Karpas-422 (cell line): ENCODE measurements at regions not wholly inside any gene's neighbourhood (a gene's known extent, or its start where the extent isn't known, plus 50 kb on each side); places are given as distances from the start of the nearest gene placed in this dataset.

Source experiments
- DNase-seq: peaks from one replicate; pipeline ENCODE4 v3.0.0-alpha.2; 2015
- H2AFZ ChIP-seq: fragments of 200-600 bp; sonication (generic); 2 replicates; pipeline ENCODE4 v1.6.1; 2014; ENCODE audit warnings: antibody characterized with exemption, low read length, mixed read lengths
- H3K27ac ChIP-seq: fragments of 200-600 bp; sonication (generic); 2 replicates; pipeline ENCODE4 v1.5.1; 2014; ENCODE audit warnings: mild to moderate bottlenecking, low read length, moderate library complexity
- H3K27me3 ChIP-seq: fragments of 200-600 bp; sonication (generic); 2 replicates; pipeline ENCODE4 v1.6.1; 2014; ENCODE audit warnings: low read length, mixed read lengths
- H3K36me3 ChIP-seq: fragments of 200-600 bp; sonication (generic); 2 replicates; pipeline ENCODE4 v1.6.1; 2014; ENCODE audit warnings: low read length, mixed read lengths; ENCODE audit not compliant: insufficient read depth
- H3K4me1 ChIP-seq: fragments of 200-600 bp; sonication (generic); 2 replicates; pipeline ENCODE4 v1.6.1; 2014; ENCODE audit warnings: mild to moderate bottlenecking, low read length, mixed read lengths
- H3K4me2 ChIP-seq: fragments of 200-600 bp; sonication (generic); 2 replicates; pipeline ENCODE4 v1.6.1; 2014; ENCODE audit warnings: low read length, low read depth, mild to moderate bottlenecking; ENCODE audit not compliant: poor library complexity, severe bottlenecking
- H3K4me3 ChIP-seq: fragments of 200-600 bp; sonication (generic); 2 replicates; pipeline ENCODE4 v1.5.1; 2014; ENCODE audit warnings: mild to moderate bottlenecking, antibody characterized with exemption, low read length, mixed read lengths
- H3K79me2 ChIP-seq: fragments of 200-600 bp; sonication (generic); 2 replicates; pipeline ENCODE4 v1.6.1; 2014; ENCODE audit warnings: mild to moderate bottlenecking, low read length, mixed read lengths
- H3K9ac ChIP-seq: fragments of 200-600 bp; sonication (generic); 2 replicates; pipeline ENCODE4 v1.6.0; 2014; ENCODE audit warnings: low read length
- H3K9me2 ChIP-seq: fragments of 200-600 bp; sonication (generic), shearing (Covaris generic); replicated peaks from 2 replicates; pipeline ENCODE4 v1.6.0; 2014; ENCODE audit warnings: mild to moderate bottlenecking, low read length, moderate library complexity; ENCODE audit not compliant: insufficient read depth
- H3K9me3 ChIP-seq: fragments of 300-700, 200-600 bp; sonication (generic); 2 replicates; pipeline ENCODE4 v1.6.1; 2014; ENCODE audit warnings: low read length, mixed read lengths
- H4K20me1 ChIP-seq: fragments of 200-600 bp; sonication (generic); 2 replicates; pipeline ENCODE4 v1.6.1; 2014; ENCODE audit warnings: mild to moderate bottlenecking, antibody characterized with exemption, low read length, low read depth; ENCODE audit not compliant: insufficient read depth

GRCh38 chr10:55497893-55498499, 697.0 kb upstream of the PCDH15 start:
- peaks cover 39% of the 10 kb centered on the region for H3K9me3 ChIP-seq
- no peak overlapping the region for H3K4me3 ChIP-seq
- no peaks in the 10 kb centered on the region for H3K79me2 ChIP-seq
- no peaks in the 10 kb centered on the region for H3K27me3 ChIP-seq
- H3K9ac ChIP-seq, result no peak overlapping the region
- no peak overlapping the region for H3K27ac ChIP-seq
- no peak overlapping the region for H3K4me2 ChIP-seq
- no peaks in the 10 kb centered on the region for H3K36me3 ChIP-seq
- H3K9me2 ChIP-seq, result no peaks in the 10 kb centered on the region
- DNase-seq, result no peak
- no peak overlapping the region for H2AFZ ChIP-seq
- no peaks in the 10 kb centered on the region for H4K20me1 ChIP-seq
- H3K4me1 ChIP-seq, result no peaks in the 10 kb centered on the region

DNA sequence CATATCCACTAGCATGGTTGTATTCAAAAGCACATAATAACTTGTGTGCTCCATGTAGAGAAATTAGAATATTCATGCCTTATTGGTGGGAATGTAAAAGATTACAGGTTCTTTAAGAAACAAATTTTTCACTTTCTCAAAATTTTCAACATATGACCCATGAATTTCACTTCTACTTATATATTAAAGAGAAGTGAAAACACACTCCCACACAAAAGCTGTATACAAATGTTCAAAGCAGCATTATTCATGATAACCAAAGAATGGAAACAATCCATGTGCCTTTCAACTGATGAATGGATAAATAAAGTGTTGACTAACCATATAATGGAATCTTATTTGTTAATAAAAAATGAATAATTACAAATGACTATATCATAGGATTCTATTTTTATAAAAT, 694.5 kb upstream of the PCDH15 start:
- no peaks in the 10 kb centered on the region for H4K20me1 ChIP-seq

DNA sequence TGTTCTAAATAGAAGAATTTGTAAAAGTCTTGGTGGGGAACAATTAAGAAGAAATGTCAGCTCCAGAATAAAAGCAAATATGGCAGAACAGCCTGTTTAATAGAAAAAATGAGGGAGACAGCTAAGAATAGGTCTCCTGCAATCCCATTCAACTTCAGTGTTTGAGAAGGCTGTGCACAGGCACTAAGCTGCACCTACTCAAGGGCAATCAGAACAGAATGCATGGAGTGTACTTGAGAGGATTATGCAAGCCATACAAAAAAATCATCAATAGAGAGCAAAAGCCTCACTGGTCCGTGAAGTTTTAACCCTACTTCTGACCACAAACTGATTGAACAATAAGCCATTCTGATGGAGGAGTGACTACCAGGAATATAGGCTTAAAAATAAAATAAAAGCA, 690.7 kb upstream of the PCDH15 start:
- no peak for DNase-seq
- Histone ChIP-seq H3K4me3 (no peak overlapping the region), H3K79me2 (no peaks in the 10 kb centered on the region), H3K27ac (no peak overlapping the region), H2AFZ (no peak overlapping the region), H3K9ac (no peak overlapping the region), H3K36me3 (no peaks in the 10 kb centered on the region), H3K4me1 (no peaks in the 10 kb centered on the region), H3K4me2 (no peak overlapping the region), H3K27me3 (no peaks in the 10 kb centered on the region), H3K9me3 (peaks cover 48% of the 10 kb centered on the region), H3K9me2 (no peaks in the 10 kb centered on the region), H4K20me1 (no peaks in the 10 kb centered on the region)

More for the DNA sequence above, 694.5 kb upstream of the PCDH15 start:
- no peak overlapping the region for H2AFZ ChIP-seq
- no peaks in the 10 kb centered on the region for H3K79me2 ChIP-seq
- H3K4me2 ChIP-seq, result no peak overlapping the region
- no peaks in the 10 kb centered on the region for H3K4me1 ChIP-seq
- no peaks in the 10 kb centered on the region for H3K9me2 ChIP-seq
- H3K9me3 ChIP-seq, result peaks cover 42% of the 10 kb centered on the region
- H3K27ac ChIP-seq, result no peak overlapping the region
- no peaks in the 10 kb centered on the region for H3K27me3 ChIP-seq
- H3K4me3 ChIP-seq, result no peak overlapping the region
- H3K36me3 ChIP-seq, result no peaks in the 10 kb centered on the region
- H3K9ac ChIP-seq, result no peak overlapping the region
- DNase-seq, result no peak

DNA sequence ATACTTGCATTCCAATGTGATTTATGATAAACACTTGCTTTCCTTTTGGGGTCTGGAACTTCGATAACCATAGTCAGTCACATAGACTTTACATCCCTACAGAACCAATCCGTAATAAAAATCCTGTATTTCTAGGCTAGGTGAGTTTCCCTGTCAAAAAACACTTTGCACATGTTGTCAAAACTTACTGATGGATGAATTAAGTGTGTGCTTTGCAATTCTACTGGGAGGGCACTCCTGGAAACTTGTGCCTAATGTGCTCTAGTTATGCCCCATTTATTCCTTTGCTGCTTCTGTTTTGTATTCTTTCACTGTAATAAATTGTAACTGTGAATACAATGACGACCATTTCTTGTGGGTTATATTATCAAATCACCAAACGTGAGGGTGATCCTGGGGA, 684.8 kb upstream of the PCDH15 start:
- Histone ChIP-seq H3K27me3 (no peaks in the 10 kb centered on the region), H2AFZ (no peak overlapping the region), H3K4me2 (no peak overlapping the region), H3K9ac (no peak overlapping the region), H3K9me2 (no peaks in the 10 kb centered on the region), H3K79me2 (no peaks in the 10 kb centered on the region), H3K9me3 (peaks cover 49% of the 10 kb centered on the region), H4K20me1 (no peaks in the 10 kb centered on the region), H3K27ac (no peak overlapping the region), H3K4me3 (no peak overlapping the region), H3K36me3 (no peaks in the 10 kb centered on the region), H3K4me1 (no peaks in the 10 kb centered on the region)
- DNase-seq, result no peak

- H3K9ac ChIP-seq, result no peak overlapping the region
- H3K79me2 ChIP-seq, result no peaks in the 10 kb centered on the region
- H4K20me1 ChIP-seq, result no peaks in the 10 kb centered on the region
- H3K27me3 ChIP-seq, result no peaks in the 10 kb centered on the region
- H3K4me1 ChIP-seq, result no peaks in the 10 kb centered on the region
- H3K4me2 ChIP-seq, result no peak overlapping the region
- no peak overlapping the region for H3K27ac ChIP-seq
- no peaks in the 10 kb centered on the region for H3K36me3 ChIP-seq
- no peak overlapping the region for H2AFZ ChIP-seq
- peaks cover 46% of the 10 kb centered on the region for H3K9me3 ChIP-seq
- H3K4me3 ChIP-seq, result no peak overlapping the region
- DNase-seq, result no peak
- no peaks in the 10 kb centered on the region for H3K9me2 ChIP-seq
Observed at GRCh38 chr10:55476129-55476528, 675.1 kb upstream of the PCDH15 start.

DNA sequence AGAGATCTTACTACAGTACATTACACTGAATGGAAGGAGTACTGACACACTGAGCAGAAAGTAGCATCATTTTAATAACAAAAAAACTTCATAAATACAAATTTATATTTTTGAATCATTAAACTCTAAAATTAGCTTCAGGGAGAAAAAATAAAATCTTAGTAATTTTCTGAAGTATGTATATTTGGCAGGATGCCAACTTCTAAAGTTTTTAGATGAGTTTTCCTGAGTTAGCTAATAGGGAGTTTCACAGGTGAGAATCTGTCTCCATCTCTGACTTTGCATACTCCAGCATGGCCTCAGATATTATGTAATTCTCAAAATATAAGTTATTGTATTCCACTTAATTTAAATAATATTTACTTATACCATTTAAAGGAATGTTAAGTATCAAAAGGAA, 673.2 kb upstream of the PCDH15 start:
- Histone ChIP-seq H3K4me3 (no peak overlapping the region), H3K4me2 (no peak overlapping the region), H3K4me1 (no peaks in the 10 kb centered on the region), H3K36me3 (no peaks in the 10 kb centered on the region), H3K9ac (no peak overlapping the region), H3K9me2 (no peaks in the 10 kb centered on the region), H3K79me2 (no peaks in the 10 kb centered on the region), H3K27me3 (no peaks in the 10 kb centered on the region), H4K20me1 (no peaks in the 10 kb centered on the region), H2AFZ (no peak overlapping the region), H3K9me3 (peaks cover 51% of the 10 kb centered on the region), H3K27ac (no peak overlapping the region)
- no peak for DNase-seq

GRCh38 chr10:55470840-55471239, 669.8 kb upstream of the PCDH15 start:
- Histone ChIP-seq H3K4me1 (no peaks in the 10 kb centered on the region), H3K27me3 (no peaks in the 10 kb centered on the region), H3K4me3 (no peak overlapping the region), H3K9ac (no peak overlapping the region), H3K36me3 (no peaks in the 10 kb centered on the region), H3K27ac (no peak overlapping the region), H3K9me3 (peaks cover 37% of the 10 kb centered on the region), H2AFZ (no peak overlapping the region), H4K20me1 (no peaks in the 10 kb centered on the region), H3K4me2 (no peak overlapping the region), H3K9me2 (no peaks in the 10 kb centered on the region), H3K79me2 (no peaks in the 10 kb centered on the region)
- DNase-seq, result no peak

DNA sequence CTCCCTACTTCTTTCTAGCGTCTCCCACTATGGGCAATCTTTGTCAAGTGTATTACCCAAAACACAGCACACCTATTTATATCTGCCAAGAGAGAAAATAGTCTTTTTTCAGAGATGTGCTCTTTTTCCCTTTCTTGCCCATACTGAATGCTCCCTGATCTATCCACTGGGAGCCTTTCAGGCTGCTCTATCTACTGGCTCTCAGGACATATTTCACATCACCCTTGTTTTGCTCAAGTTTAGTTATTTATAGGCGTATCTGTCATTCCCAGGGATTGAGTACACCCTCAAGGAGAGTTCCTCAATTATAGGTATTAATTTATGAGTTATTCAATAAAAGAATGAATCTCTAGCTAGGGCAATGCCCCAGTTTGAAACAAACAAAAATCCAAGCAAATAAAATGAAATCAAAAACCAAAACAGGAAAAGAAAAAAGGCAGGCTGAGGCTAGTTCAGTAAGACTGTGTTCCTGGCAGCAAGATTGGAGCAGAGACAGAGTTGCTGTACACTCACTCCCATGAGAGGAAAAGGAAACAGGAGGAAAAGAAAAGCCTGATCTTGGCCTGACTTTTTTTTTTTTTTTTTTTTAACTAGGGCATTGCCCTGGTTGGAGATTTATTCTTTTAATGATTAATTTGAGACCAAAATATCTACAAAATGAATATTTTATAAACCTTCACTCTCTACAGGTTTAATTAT, 665.9 kb upstream of the PCDH15 start:
- no peaks in the 10 kb centered on the region for H4K20me1 ChIP-seq
- no peak overlapping the region for H2AFZ ChIP-seq
- H3K27ac ChIP-seq, result no peak overlapping the region
- H3K4me3 ChIP-seq, result no peak overlapping the region
- H3K9me3 ChIP-seq, result peaks cover 40% of the 10 kb centered on the region
- no peak overlapping the region for H3K4me2 ChIP-seq
- no peaks in the 10 kb centered on the region for H3K36me3 ChIP-seq
- H3K79me2 ChIP-seq, result no peaks in the 10 kb centered on the region
- no peaks in the 10 kb centered on the region for H3K9me2 ChIP-seq
- no peak overlapping the region for H3K9ac ChIP-seq
- H3K4me1 ChIP-seq, result no peaks in the 10 kb centered on the region
- DNase-seq, result no peak
- no peaks in the 10 kb centered on the region for H3K27me3 ChIP-seq
